HepG2 (cell line): ENCODE measurements at regions not wholly inside any gene's neighbourhood (a gene's known extent, or its start where the extent isn't known, plus 50 kb on each side); places are given as distances from the start of the nearest gene placed in this dataset.

Experiments used
- NFYB ChIP-seq: sonication (generic); formaldehyde crosslinking; IDR thresholded peaks from 2 replicates; pipeline ENCODE4 v1.4.0; 2020; ENCODE audit warnings: missing genetic modification reagents
- TF ChIP-seq, protein P1 (sequence below): sonication (generic); formaldehyde crosslinking; IDR thresholded peaks from 2 replicates; pipeline ENCODE4 v1.8.0; 2022; ENCODE audit warnings: low read depth, missing genetic modification reagents

DNA sequence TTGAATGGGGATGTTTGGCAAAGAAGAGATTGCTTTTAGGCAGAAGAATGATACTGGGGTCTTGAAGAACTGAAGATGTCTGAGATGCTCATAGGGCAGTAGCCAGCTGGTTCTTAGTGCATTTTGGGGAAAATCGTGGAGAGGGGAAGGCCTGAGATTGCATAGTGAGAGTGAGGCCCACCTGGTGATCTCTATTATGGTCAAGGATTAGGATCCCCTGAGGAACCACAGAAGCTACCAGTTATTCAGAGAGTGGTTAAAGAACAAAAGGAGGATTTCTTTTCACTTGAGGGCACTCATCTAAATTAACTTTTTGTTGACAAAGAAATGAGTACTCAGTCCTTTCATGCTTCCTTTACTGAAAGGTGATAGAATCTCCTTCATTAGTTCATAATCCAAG is 271.3 kb upstream of the HAND2 start:
- TF ChIP-seq NFYB (CRISPR knock-in tag): no peak
- TF ChIP-seq, protein P1, sequence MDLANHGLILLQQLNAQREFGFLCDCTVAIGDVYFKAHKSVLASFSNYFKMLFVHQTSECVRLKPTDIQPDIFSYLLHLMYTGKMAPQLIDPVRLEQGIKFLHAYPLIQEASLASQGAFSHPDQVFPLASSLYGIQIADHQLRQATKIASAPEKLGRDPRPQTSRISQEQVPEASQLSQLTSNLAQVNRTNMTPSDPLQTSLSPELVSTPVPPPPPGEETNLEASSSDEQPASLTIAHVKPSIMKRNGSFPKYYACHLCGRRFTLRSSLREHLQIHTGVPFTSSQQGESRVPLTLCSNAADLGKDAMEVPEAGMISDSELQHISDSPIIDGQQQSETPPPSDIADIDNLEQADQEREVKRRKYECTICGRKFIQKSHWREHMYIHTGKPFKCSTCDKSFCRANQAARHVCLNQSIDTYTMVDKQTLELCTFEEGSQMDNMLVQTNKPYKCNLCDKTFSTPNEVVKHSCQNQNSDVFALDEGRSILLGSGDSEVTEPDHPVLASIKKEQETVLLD: no peak
